ENCODE measurements at regions not wholly inside any gene's neighbourhood (a gene's known extent, or its start where the extent isn't known, plus 50 kb on each side); places are given as distances from the start of the nearest gene placed in this dataset.
"Not testable (repeated sequence)": the region's sequence is repeated elsewhere in the genome, so short reads cannot be mapped to it uniquely, and the experiment has no call there.

- peaks cover 14% of the 10 kb centered on the region for H3K27me3 ChIP-seq (ENCODE audit: low read depth, low read length)
- H3K4me2 ChIP-seq (ENCODE audit: low read length): no peak overlapping the region
- no peaks in the 10 kb centered on the region for H3K79me2 ChIP-seq (ENCODE audit: low read length)
- no peaks in the 10 kb centered on the region for H3K9me3 ChIP-seq (ENCODE audit: insufficient read depth, low read length)
- no peak overlapping the region for H3K9ac ChIP-seq (ENCODE audit: low read length)
- H3K4me1 ChIP-seq (ENCODE audit: low read length): no peaks in the 10 kb centered on the region
- no peaks in the 10 kb centered on the region for H3K36me3 ChIP-seq (replicated peaks; ENCODE audit: low read depth, low read length)
- no peaks in the 10 kb centered on the region for H4K20me1 ChIP-seq (ENCODE audit: insufficient read depth, low read length)
- TF ChIP-seq EZH2phosphoT487 (IDR thresholded peaks at IDR 0.05; ENCODE audit: low read depth) (no peak), CTCF (IDR thresholded peaks at IDR 0.05; ENCODE audit: low read depth, low read length) (no peak)
- H2AFZ ChIP-seq (ENCODE audit: low read depth, low read length): no peak overlapping the region
- H3K4me3 ChIP-seq (ENCODE audit: low read length): no peak overlapping the region
- no peak overlapping the region for H3K27ac ChIP-seq (ENCODE audit: low read length)
These were observed 102.8 kb upstream of the SALL3 start for GRCh38 chr18:78876868-78877267.

- no peaks in the 10 kb centered on the region for H3K4me1 ChIP-seq (ENCODE audit: low read length)
- H4K20me1 ChIP-seq (ENCODE audit: insufficient read depth, low read length): no peaks in the 10 kb centered on the region
- no peak overlapping the region for H3K4me2 ChIP-seq (ENCODE audit: low read length)
- H3K36me3 ChIP-seq (replicated peaks; ENCODE audit: low read depth, low read length): no peaks in the 10 kb centered on the region
- H3K27ac ChIP-seq (ENCODE audit: low read length): no peak overlapping the region
- H3K9me3 ChIP-seq (ENCODE audit: insufficient read depth, low read length): no peaks in the 10 kb centered on the region
- H3K4me3 ChIP-seq (ENCODE audit: low read length): no peak overlapping the region
- H3K27me3 ChIP-seq (ENCODE audit: low read depth, low read length): peaks cover 10% of the 10 kb centered on the region
- no peaks in the 10 kb centered on the region for H3K79me2 ChIP-seq (ENCODE audit: low read length)
- no peak overlapping the region for H3K9ac ChIP-seq (ENCODE audit: low read length)
- H2AFZ ChIP-seq (ENCODE audit: low read depth, low read length): no peak overlapping the region
- no peak for TF ChIP-seq CTCF (IDR thresholded peaks at IDR 0.05; ENCODE audit: low read depth, low read length)
These were observed 101.3 kb upstream of the SALL3 start for GRCh38 chr18:78878335-78878734.

GRCh38 chr18:78879072-78879883, 100.3 kb upstream of the SALL3 start:
- not testable (repeated sequence) for H3K4me3 ChIP-seq (ENCODE audit: low read length); H3K36me3 ChIP-seq (replicated peaks; ENCODE audit: low read depth, low read length); H3K79me2 ChIP-seq (ENCODE audit: low read length); H3K9me3 ChIP-seq (ENCODE audit: insufficient read depth, low read length); H3K4me1 ChIP-seq (ENCODE audit: low read length); H3K27ac ChIP-seq (ENCODE audit: low read length); H4K20me1 ChIP-seq (ENCODE audit: insufficient read depth, low read length); H3K9ac ChIP-seq (ENCODE audit: low read length); H3K4me2 ChIP-seq (ENCODE audit: low read length); H2AFZ ChIP-seq (ENCODE audit: low read depth, low read length)
- peaks cover 10% of the 10 kb centered on the region for H3K27me3 ChIP-seq (ENCODE audit: low read depth, low read length)
- TF ChIP-seq CTCF (IDR thresholded peaks at IDR 0.05; ENCODE audit: low read depth, low read length): peak; percentile 38

- no peak overlapping the region for H3K4me2 ChIP-seq (ENCODE audit: low read length)
- H3K9me3 ChIP-seq (ENCODE audit: insufficient read depth, low read length): 0 out of 2 replicates have a peak, but pooled peaks cover 5% of the 10 kb centered on the region
- H3K4me1 ChIP-seq (ENCODE audit: low read length): no peaks in the 10 kb centered on the region
- H3K27ac ChIP-seq (ENCODE audit: low read length): no peak overlapping the region
- no peak overlapping the region for H2AFZ ChIP-seq (ENCODE audit: low read depth, low read length)
- H3K27me3 ChIP-seq (ENCODE audit: low read depth, low read length): peaks cover 5% of the 10 kb centered on the region
- H3K9ac ChIP-seq (ENCODE audit: low read length): no peak overlapping the region
- H4K20me1 ChIP-seq (ENCODE audit: insufficient read depth, low read length): no peaks in the 10 kb centered on the region
- TF ChIP-seq EZH2phosphoT487 (IDR thresholded peaks at IDR 0.05; ENCODE audit: low read depth): no peak
- no peak for TF ChIP-seq CTCF (IDR thresholded peaks at IDR 0.05; ENCODE audit: low read depth, low read length)
- no peak overlapping the region for H3K4me3 ChIP-seq (ENCODE audit: low read length)
- H3K36me3 ChIP-seq (replicated peaks; ENCODE audit: low read depth, low read length): no peaks in the 10 kb centered on the region
- H3K79me2 ChIP-seq (ENCODE audit: low read length): no peaks in the 10 kb centered on the region
These were observed 97.0 kb upstream of the SALL3 start for GRCh38 chr18:78882585-78882984.
